Hepatocyte (in vitro differentiated cells): ENCODE measurements at regions not wholly inside any gene's neighbourhood (a gene's known extent, or its start where the extent isn't known, plus 50 kb on each side); places are given as distances from the start of the nearest gene placed in this dataset. TPM values are rescaled to one million over a fixed set of nuclear protein-coding genes. Genes with fewer than 3 reads are reported as not detected.

Source experiments
- DNase-seq: peaks from one replicate; pipeline ENCODE4 v3.0.0-alpha.2; 2016; ENCODE audit warnings: low spot score
- H2AFZ ChIP-seq: fragments of 200-600 bp; sonication (generic); 2 replicates; pipeline ENCODE4 v1.6.0; 2016; ENCODE audit warnings: antibody characterized with exemption, mild to moderate bottlenecking
- H3K27ac ChIP-seq: fragments of 200-600 bp; sonication (generic); 2 replicates; pipeline ENCODE4 v1.5.1; 2016; ENCODE audit warnings: mild to moderate bottlenecking
- H3K27me3 ChIP-seq: fragments of 200-600 bp; sonication (generic); 2 replicates; pipeline ENCODE4 v1.6.1; 2016
- H3K36me3 ChIP-seq: fragments of 200-600 bp; sonication (generic); replicated peaks from 2 replicates; pipeline ENCODE4 v1.5.1; 2016; ENCODE audit warnings: low read depth; ENCODE audit not compliant: insufficient read depth
- H3K4me1 ChIP-seq: fragments of 200-600 bp; sonication (generic); 2 replicates; pipeline ENCODE4 v1.5.1; 2016; ENCODE audit warnings: mild to moderate bottlenecking, moderate library complexity; ENCODE audit not compliant: insufficient read depth
- H3K4me2 ChIP-seq: fragments of 200-600 bp; sonication (generic); 2 replicates; pipeline ENCODE4 v1.6.0; 2016
- H3K4me3 ChIP-seq: fragments of 200-600 bp; sonication (generic); 2 replicates; pipeline ENCODE4 v1.5.1; 2016; ENCODE audit warnings: mild to moderate bottlenecking
- H3K79me2 ChIP-seq: fragments of 200-600 bp; sonication (generic); 2 replicates; pipeline ENCODE4 v1.6.0; 2017; ENCODE audit warnings: mild to moderate bottlenecking
- H3K9me2 ChIP-seq: fragments of 200-600 bp; sonication (generic); replicated peaks from 2 replicates; pipeline ENCODE4 v1.6.0; 2017; ENCODE audit warnings: mild to moderate bottlenecking; ENCODE audit not compliant: insufficient read depth
- H3K9me3 ChIP-seq: fragments of 200-600 bp; sonication (generic); 2 replicates; pipeline ENCODE4 v1.5.1; 2016; ENCODE audit warnings: low read depth, mild to moderate bottlenecking
- H4K20me1 ChIP-seq: fragments of 200-600 bp; sonication (generic); 2 replicates; pipeline ENCODE4 v1.6.0; 2016; ENCODE audit warnings: mild to moderate bottlenecking; ENCODE audit not compliant: insufficient read depth, poor library complexity, severe bottlenecking
- CTCF ChIP-seq: fragments of 200-600 bp; sonication (generic); IDR thresholded peaks from 2 replicates; pipeline ENCODE4 v1.5.1; 2016; ENCODE audit warnings: antibody characterized with exemption, mild to moderate bottlenecking; ENCODE audit not compliant: poor library complexity
- EZH2 ChIP-seq: fragments of 200-600 bp; sonication (generic); IDR thresholded peaks from 2 replicates; pipeline ENCODE4 v1.6.1; 2016; ENCODE audit warnings: antibody characterized with exemption, mild to moderate bottlenecking, borderline replicate concordance
- EZH2phosphoT487 ChIP-seq: fragments of 200-600 bp; sonication (generic); IDR thresholded peaks from one replicate; pipeline ENCODE4 v1.6.1; 2018; ENCODE audit warnings: antibody characterized with exemption, mild to moderate bottlenecking, low read depth, moderate library complexity; ENCODE audit not compliant: unreplicated experiment, severe bottlenecking
- WGBS: methylation state at CpG from one replicate; pipeline ENCODE4 v1.1.6; 2016; ENCODE audit warnings: low lambda C conversion rate; ENCODE audit errors: missing lambda C conversion rate; 5-methylcytosine and 5-hydroxymethylcytosine counted together
- small RNA-seq: library from RNA; depleted of rRNA; stranded (forward); fragments of <200 nt; gene quantifications from one replicate; pipeline ENCODE3, GENCODE V24; 2014

- Histone ChIP-seq H3K36me3 (no peaks in the 10 kb centered on the region), H4K20me1 (no peaks in the 10 kb centered on the region), H3K9me3 (no peaks in the 10 kb centered on the region), H3K27me3 (peaks cover 8% of the 10 kb centered on the region), H3K4me2 (no peak overlapping the region), H3K9me2 (no peaks in the 10 kb centered on the region), H3K79me2 (no peaks in the 10 kb centered on the region), H3K4me3 (no peak overlapping the region), H3K4me1 (no peaks in the 10 kb centered on the region), H3K27ac (no peak overlapping the region), H2AFZ (no peak overlapping the region)
- DNase-seq = no peak
- TF ChIP-seq EZH2 (no peak), CTCF (no peak), EZH2phosphoT487 (no peak)
- 87% methylated on average over 4 of the region's 4 CpGs for WGBS
These were observed 49.7 kb upstream of the TOP3B start for GRCh38 chr22:22032099-22032905.

Small RNA genes in the stretch of these regions (small RNA-seq; reads per million reads assigned to genes)
- gene AC245452.3 (not detected), gene AC245517.3 (not detected), gene AC245517.5 (not detected), gene IGLVIV-59 (not detected)
